Gastrocnemius medialis (tissue), 4 donors: ENCODE measurements at regions not wholly inside any gene's neighbourhood (a gene's known extent, or its start where the extent isn't known, plus 50 kb on each side); places are given as distances from the start of the nearest gene placed in this dataset.
"Not testable (repeated sequence)": the region's sequence is repeated elsewhere in the genome, so short reads cannot be mapped to it uniquely, and the experiment has no call there.

ENCODE experiments used
- ATAC-seq, 2 donors: fragments of 150-250 bp; one replicate each; pipeline ENCODE4 v1.9.1; 2016
- DNase-seq, 2 donors: peaks; one replicate each; pipeline ENCODE4 v3.0.0-alpha.2; 2019
- H3K27ac ChIP-seq, 4 donors: fragments of 200-600 bp; sonication (generic); 1 replicate in 1 of 4; 2 replicates in 3 of 4; pipeline ENCODE4 v1.5.1; 2016 to 2018; ENCODE audit warnings: mild to moderate bottlenecking in 2 of 4, moderate library complexity in 1 of 4
- H3K27me3 ChIP-seq, 3 donors: fragments of 200-600 bp; sonication (generic) in 2 of 3; 1 replicate in 1 of 3; 2 replicates in 2 of 3; pipeline versions ENCODE4 v1.5.1 to v1.6.0; 2016 to 2019; ENCODE audit warnings: mild to moderate bottlenecking in 1 of 3, moderate library complexity in 1 of 3
- H3K36me3 ChIP-seq, 2 donors: fragments of 200-600 bp; sonication (generic) in 1 of 2; one replicate each; pipeline ENCODE4 v1.5.1; 2017 to 2018
- H3K4me1 ChIP-seq, 2 donors: fragments of 200-600 bp; sonication (generic) in 1 of 2; one replicate each; pipeline ENCODE4 v1.5.1; 2016 to 2017; ENCODE audit warnings: mild to moderate bottlenecking in 2 of 2
- H3K4me3 ChIP-seq, 4 donors: fragments of 200-600 bp; sonication (generic) in 3 of 4; 1 replicate in 1 of 4; 2 replicates in 3 of 4; pipeline ENCODE4 v1.5.1; 2016 to 2019; ENCODE audit warnings: mild to moderate bottlenecking in 2 of 4
- H3K9me3 ChIP-seq, 3 donors: fragments of 200-600 bp; sonication (generic) in 2 of 3; 1 replicate in 1 of 3; 2 replicates in 2 of 3; pipeline ENCODE4 v1.5.1; 2016 to 2019
- POLR2A ChIP-seq, 2 donors: fragments of 450-650 bp; IDR thresholded peaks; one replicate each; pipeline ENCODE4 v1.6.1; 2017; ENCODE audit warnings: antibody characterized with exemption in 2 of 2, mild to moderate bottlenecking in 2 of 2, moderate library complexity in 2 of 2
- in situ Hi-C, 4 donors: fragments of 200-750 bp; cut with MboI; loops; one replicate each; pipeline versions ENCODE4 v1.15.0 to v1.8.0; 2017; ENCODE audit warnings: low sequenced_read_pairs in 4 of 4
- intact Hi-C: fragments of 100-400 bp; cut with DNase I; formaldehyde crosslinking; loops from one replicate; pipeline ENCODE4 v1.15.1; 2023; ENCODE audit warnings: low total_unique reads
- TF ChIP-seq, protein P1 (sequence below), 5 experiments: fragments of 450-650 bp in 3 of 5; fragments of 200-600 bp in 2 of 5; sonication (generic) in 2 of 5; IDR thresholded peaks in 4 of 5; conservative IDR thresholded peaks in 1 of 5; 1 replicate in 4 of 5; 2 replicates in 1 of 5; pipeline ENCODE4 v1.5.1; 2016 to 2019; ENCODE audit warnings: antibody characterized with exemption in 5 of 5, mild to moderate bottlenecking in 3 of 5, moderate library complexity in 3 of 5

- no peak overlapping the region for H3K4me3 ChIP-seq
- no peak for TF ChIP-seq POLR2A (IDR thresholded peaks at IDR 0.05)
- TF ChIP-seq, protein P1, sequence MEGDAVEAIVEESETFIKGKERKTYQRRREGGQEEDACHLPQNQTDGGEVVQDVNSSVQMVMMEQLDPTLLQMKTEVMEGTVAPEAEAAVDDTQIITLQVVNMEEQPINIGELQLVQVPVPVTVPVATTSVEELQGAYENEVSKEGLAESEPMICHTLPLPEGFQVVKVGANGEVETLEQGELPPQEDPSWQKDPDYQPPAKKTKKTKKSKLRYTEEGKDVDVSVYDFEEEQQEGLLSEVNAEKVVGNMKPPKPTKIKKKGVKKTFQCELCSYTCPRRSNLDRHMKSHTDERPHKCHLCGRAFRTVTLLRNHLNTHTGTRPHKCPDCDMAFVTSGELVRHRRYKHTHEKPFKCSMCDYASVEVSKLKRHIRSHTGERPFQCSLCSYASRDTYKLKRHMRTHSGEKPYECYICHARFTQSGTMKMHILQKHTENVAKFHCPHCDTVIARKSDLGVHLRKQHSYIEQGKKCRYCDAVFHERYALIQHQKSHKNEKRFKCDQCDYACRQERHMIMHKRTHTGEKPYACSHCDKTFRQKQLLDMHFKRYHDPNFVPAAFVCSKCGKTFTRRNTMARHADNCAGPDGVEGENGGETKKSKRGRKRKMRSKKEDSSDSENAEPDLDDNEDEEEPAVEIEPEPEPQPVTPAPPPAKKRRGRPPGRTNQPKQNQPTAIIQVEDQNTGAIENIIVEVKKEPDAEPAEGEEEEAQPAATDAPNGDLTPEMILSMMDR (IDR thresholded peaks at IDR 0.05 in 4 of 5, conservative IDR thresholded peaks at IDR 0.05 in 1 of 5): no peak
- intact Hi-C loops (no loop called here), in situ Hi-C loops (loop anchor here (25.0 kb wide), 6 partner anchors 609 to 1066 kb away; no protein-coding TSS in a partner anchor)
- no peak for ATAC-seq
- H3K27ac ChIP-seq: no peak overlapping the region
- no peaks in the 10 kb centered on the region for H3K9me3 ChIP-seq
- no peaks in the 10 kb centered on the region for H3K36me3 ChIP-seq
- no peaks in the 10 kb centered on the region for H3K4me1 ChIP-seq
- H3K27me3 ChIP-seq: no peaks in the 10 kb centered on the region
- DNase-seq: no peak
Observed at GRCh38 chr1:61028136-61028535, 54.2 kb upstream of the NFIA start.

GRCh38 chr1:61018068-61018467 lies 64.3 kb upstream of the NFIA start:
- H3K27ac ChIP-seq, H3K36me3 ChIP-seq, H3K27me3 ChIP-seq, H3K9me3 ChIP-seq, DNase-seq, ATAC-seq, intact Hi-C loops, H3K4me3 ChIP-seq: not testable (repeated sequence)
- in situ Hi-C loops: loop anchor here in 1 of 4 donors (25.0 kb wide), 1 partner anchor 1031 kb away; no protein-coding TSS in a partner anchor
- peaks cover 13 to 23% of the 10 kb centered on the region in 2 donors for H3K4me1 ChIP-seq

DNA sequence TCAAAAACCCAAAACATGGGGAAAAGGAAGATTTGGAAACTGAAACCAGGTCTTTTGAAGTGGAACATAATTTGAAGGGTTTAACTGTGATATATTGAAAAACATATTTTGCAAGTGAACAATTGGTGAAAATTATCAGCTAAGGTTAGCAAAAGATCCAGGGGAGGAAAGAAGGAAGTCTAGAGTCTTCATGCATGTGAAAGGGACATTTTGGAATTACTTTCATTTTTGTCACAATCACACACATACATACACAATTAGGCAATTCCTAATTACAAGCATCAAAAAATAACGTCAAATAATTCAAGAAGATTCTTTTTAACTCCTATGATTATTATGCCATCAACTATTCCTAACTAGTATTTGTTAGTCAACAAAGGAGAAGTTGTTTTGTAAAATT lies 64.7 kb upstream of the NFIA start:
- DNase-seq (no peak), ATAC-seq (no peak)
- intact Hi-C loops: no loop called here
- Histone ChIP-seq H3K36me3 (no peaks in the 10 kb centered on the region), H3K27me3 (no peaks in the 10 kb centered on the region), H3K27ac (no peak overlapping the region), H3K9me3 (no peaks in the 10 kb centered on the region), H3K4me3 (no peak overlapping the region), H3K4me1 (peaks cover 16 to 25% of the 10 kb centered on the region in 2 donors)
- in situ Hi-C loops: loop anchor here in 1 of 4 donors (25.0 kb wide), 1 partner anchor 1030 kb away; no protein-coding TSS in a partner anchor
- no peak for TF ChIP-seq POLR2A (IDR thresholded peaks at IDR 0.05)
- TF ChIP-seq, protein P1 (IDR thresholded peaks at IDR 0.05 in 4 of 5, conservative IDR thresholded peaks at IDR 0.05 in 1 of 5): no peak

GRCh38 chr1:61013946-61014667 lies 68.3 kb upstream of the NFIA start:
- no peak overlapping the region for H3K4me3 ChIP-seq
- no peaks in the 10 kb centered on the region for H3K36me3 ChIP-seq
- intact Hi-C loops (no loop called here), in situ Hi-C loops (loop anchor here in 1 of 4 donors (25.0 kb wide), 1 partner anchor 1027 kb away; no protein-coding TSS in a partner anchor)
- ATAC-seq (peak in 1 of 2 donors; percentile 25), DNase-seq (no peak)
- H3K27ac ChIP-seq: peak overlapping the region in 2 of 4 donors; percentile 58 to 63
- no peaks in the 10 kb centered on the region for H3K9me3 ChIP-seq
- peaks cover 16 to 25% of the 10 kb centered on the region in 2 donors for H3K4me1 ChIP-seq
- TF ChIP-seq POLR2A (IDR thresholded peaks at IDR 0.05): no peak
- TF ChIP-seq, protein P1 (IDR thresholded peaks at IDR 0.05 in 4 of 5, conservative IDR thresholded peaks at IDR 0.05 in 1 of 5): no peak
- H3K27me3 ChIP-seq: no peaks in the 10 kb centered on the region

DNA sequence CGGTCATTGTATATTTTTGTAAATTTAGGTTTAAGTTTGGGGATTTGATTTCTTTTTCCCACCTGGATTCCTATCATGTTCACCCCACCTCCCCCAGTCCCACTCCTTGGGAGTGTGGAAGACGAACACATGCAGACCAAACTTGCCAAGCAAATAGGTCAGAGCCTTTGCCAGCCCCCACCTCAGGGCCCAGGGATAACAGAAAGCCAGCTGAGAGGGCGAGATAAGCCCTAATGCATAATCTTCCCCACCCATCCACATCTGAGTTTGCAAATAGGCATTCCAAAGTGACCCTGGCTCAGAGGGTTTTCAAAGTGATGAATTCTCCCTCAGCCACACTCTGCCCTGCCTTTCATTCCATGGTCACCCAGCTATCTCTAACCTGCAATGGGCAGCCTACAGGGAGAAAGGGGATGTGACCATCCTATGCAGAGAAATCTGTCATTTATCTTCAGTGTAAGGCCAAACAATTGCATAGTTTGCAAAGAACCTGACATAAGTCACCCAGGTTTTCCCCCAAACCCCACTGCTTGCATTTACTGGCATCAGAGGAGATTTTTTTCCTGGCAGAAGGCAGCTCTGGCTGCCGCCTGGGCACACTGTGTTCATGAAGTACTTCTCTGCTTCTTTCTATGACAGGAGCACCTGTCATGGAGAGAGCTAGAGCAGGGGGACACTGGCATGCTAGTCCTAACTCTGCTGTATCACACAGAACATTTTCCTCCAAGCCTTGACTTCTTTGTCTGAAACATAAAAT lies 69.0 kb upstream of the NFIA start:
- no peaks in the 10 kb centered on the region for H3K9me3 ChIP-seq
- peaks cover 16 to 25% of the 10 kb centered on the region in 2 donors for H3K4me1 ChIP-seq
- peak overlapping the region in 2 of 4 donors; percentile 58 to 63 for H3K27ac ChIP-seq
- DNase-seq: peak in 1 of 2 donors; percentile 34
- in situ Hi-C loops: loop anchor here in 1 of 4 donors (25.0 kb wide), 1 partner anchor 1026 kb away; no protein-coding TSS in a partner anchor
- no peaks in the 10 kb centered on the region for H3K27me3 ChIP-seq
- no peak overlapping the region for H3K4me3 ChIP-seq
- peak; percentile 90 to 94 for ATAC-seq
- intact Hi-C loops: no loop called here
- H3K36me3 ChIP-seq: no peaks in the 10 kb centered on the region
- TF ChIP-seq POLR2A (IDR thresholded peaks at IDR 0.05): no peak
- TF ChIP-seq, protein P1 (IDR thresholded peaks at IDR 0.05 in 4 of 5, conservative IDR thresholded peaks at IDR 0.05 in 1 of 5): no peak
